Thoracic aorta (tissue), 2 donors: ENCODE measurements at regions not wholly inside any gene's neighbourhood (a gene's known extent, or its start where the extent isn't known, plus 50 kb on each side); places are given as distances from the start of the nearest gene placed in this dataset.
"Not testable (repeated sequence)": the region's sequence is repeated elsewhere in the genome, so short reads cannot be mapped to it uniquely, and the experiment has no call there.

Experiments
- ATAC-seq: fragments of 150-250 bp; one replicate; pipeline ENCODE4 v1.8.0; 2017; ENCODE audit warnings: low read depth; ENCODE audit not compliant: insufficient number of reproducible peaks, low FRiP score
- DNase-seq: peaks from one replicate; pipeline ENCODE4 v3.0.0-alpha.2; 2020; ENCODE audit warnings: low spot score
- H3K27ac ChIP-seq, 2 donors: fragments of 200-600 bp; sonication (generic); 1 replicate in 1 of 2; 2 replicates in 1 of 2; pipeline ENCODE4 v1.5.1; 2016; ENCODE audit warnings: mild to moderate bottlenecking in 2 of 2, moderate library complexity in 2 of 2
- H3K27me3 ChIP-seq: fragments of 200-600 bp; sonication (generic); replicated peaks from 2 replicates; pipeline ENCODE4 v1.6.0; 2016; ENCODE audit warnings: mild to moderate bottlenecking; ENCODE audit not compliant: insufficient read depth
- H3K36me3 ChIP-seq: fragments of 200-600 bp; sonication (generic); one replicate; pipeline ENCODE4 v1.5.1; 2016
- H3K4me1 ChIP-seq, 2 donors: fragments of 200-600 bp; sonication (generic); 1 replicate in 1 of 2; 2 replicates in 1 of 2; pipeline versions ENCODE4 v1.5.1 to v1.6.0; 2016; ENCODE audit warnings: low read depth in 2 of 2, mild to moderate bottlenecking in 1 of 2; ENCODE audit not compliant: control insufficient read depth in 1 of 2
- H3K4me3 ChIP-seq: fragments of 200-600 bp; sonication (generic); 2 replicates; pipeline ENCODE4 v1.5.1; 2016; ENCODE audit warnings: mild to moderate bottlenecking
- H3K9me3 ChIP-seq: fragments of 200-600 bp; sonication (generic); 2 replicates; pipeline ENCODE4 v1.5.1; 2016
- TF ChIP-seq, protein P1 (sequence below): fragments of 200-600 bp; sonication (generic); IDR thresholded peaks from one replicate; pipeline ENCODE4 v1.5.1; 2019; ENCODE audit warnings: antibody characterized with exemption

DNA sequence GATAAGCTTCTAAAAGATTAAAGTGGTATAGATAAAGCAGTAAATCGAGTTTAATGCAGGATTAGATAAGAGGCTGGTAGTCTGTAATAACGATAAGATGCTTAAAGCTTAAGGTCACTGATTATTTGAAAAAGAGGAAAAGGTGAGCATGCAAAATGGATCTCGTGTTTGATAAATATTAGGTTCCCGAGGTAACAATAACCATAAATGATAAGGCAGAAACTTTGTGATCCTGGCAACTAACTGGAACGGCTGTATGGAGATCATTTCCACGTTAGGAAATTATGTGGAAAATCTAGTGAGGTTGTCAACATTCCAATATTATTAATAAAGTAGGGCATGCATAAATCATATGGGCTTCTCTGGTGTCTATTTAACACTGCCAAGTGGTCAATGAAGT is 255.5 kb downstream of the EFCAB11 start:
- TF ChIP-seq, protein P1, sequence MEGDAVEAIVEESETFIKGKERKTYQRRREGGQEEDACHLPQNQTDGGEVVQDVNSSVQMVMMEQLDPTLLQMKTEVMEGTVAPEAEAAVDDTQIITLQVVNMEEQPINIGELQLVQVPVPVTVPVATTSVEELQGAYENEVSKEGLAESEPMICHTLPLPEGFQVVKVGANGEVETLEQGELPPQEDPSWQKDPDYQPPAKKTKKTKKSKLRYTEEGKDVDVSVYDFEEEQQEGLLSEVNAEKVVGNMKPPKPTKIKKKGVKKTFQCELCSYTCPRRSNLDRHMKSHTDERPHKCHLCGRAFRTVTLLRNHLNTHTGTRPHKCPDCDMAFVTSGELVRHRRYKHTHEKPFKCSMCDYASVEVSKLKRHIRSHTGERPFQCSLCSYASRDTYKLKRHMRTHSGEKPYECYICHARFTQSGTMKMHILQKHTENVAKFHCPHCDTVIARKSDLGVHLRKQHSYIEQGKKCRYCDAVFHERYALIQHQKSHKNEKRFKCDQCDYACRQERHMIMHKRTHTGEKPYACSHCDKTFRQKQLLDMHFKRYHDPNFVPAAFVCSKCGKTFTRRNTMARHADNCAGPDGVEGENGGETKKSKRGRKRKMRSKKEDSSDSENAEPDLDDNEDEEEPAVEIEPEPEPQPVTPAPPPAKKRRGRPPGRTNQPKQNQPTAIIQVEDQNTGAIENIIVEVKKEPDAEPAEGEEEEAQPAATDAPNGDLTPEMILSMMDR: no peak
- Histone ChIP-seq H3K4me1 (peaks cover 3 to 13% of the 10 kb centered on the region in 2 donors), H3K36me3 (no peaks in the 10 kb centered on the region), H3K27ac (no peak overlapping the region), H3K9me3 (no peaks in the 10 kb centered on the region), H3K4me3 (no peak overlapping the region), H3K27me3 (no peaks in the 10 kb centered on the region)
- DNase-seq (no peak), ATAC-seq (no peak)

DNA sequence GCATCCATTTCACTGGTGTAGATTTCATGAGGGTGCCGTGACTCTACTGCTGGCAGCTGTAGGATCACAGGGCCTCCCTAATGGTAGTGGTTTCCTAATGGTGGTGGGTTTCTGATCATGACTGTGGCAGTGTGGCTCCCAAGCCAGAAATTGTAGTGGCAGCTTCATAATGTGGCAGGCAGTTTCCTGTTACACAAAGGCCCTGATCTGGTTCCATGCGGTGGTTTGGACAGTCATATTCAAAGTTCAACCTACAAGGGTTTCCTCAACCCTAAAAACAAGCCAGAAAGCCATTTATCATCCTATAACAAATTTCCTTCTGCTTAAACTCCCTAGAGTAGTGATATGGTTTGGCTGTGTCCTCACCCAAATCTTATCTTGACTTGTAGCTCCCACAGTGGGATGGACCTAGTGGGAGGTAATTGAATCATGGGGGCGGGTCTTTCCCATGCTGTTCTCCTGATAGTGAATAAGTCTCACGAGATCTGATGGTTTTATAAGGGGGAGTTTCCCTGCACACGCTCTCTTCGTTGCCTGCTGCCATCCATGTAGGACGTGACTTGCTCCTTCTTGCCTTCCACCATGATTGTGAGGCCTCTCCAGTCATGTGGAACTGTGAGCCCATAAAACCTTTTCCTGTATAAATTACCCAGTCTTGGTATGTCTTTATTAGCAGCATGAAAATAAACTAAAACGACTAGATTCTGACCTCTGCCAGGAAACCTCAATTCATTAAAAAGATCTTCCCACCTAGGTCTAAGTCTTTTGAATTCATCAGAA is 257.1 kb downstream of the EFCAB11 start:
- Histone ChIP-seq H3K36me3 (no peaks in the 10 kb centered on the region), H3K4me3 (no peak overlapping the region), H3K27ac (no peak overlapping the region), H3K9me3 (no peaks in the 10 kb centered on the region), H3K27me3 (no peaks in the 10 kb centered on the region), H3K4me1 (peaks cover 3 to 7% of the 10 kb centered on the region in 2 donors)
- ATAC-seq (no peak), DNase-seq (no peak)
- TF ChIP-seq, protein P1: no peak

DNA sequence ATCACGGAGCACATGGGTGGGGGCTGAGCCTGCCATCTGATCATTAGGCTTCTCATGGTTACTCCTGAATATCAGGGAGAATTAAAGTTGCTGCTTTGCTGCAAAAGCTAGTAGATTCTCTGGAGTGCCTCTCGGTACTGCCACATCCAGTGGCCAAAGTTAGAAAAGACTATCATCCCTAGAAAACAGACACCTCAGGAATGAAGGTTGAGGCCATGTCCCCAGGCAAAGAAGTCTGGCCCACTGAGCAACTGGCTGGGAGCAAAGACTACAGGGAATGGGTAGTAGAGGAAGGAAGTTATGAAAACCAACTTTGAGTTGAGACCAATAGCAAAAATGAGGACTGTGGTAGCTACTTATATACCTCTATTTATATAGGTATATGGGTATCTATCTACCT is 258.7 kb downstream of the EFCAB11 start:
- ATAC-seq: no peak
- no peaks in the 10 kb centered on the region for H3K4me1 ChIP-seq

DNA sequence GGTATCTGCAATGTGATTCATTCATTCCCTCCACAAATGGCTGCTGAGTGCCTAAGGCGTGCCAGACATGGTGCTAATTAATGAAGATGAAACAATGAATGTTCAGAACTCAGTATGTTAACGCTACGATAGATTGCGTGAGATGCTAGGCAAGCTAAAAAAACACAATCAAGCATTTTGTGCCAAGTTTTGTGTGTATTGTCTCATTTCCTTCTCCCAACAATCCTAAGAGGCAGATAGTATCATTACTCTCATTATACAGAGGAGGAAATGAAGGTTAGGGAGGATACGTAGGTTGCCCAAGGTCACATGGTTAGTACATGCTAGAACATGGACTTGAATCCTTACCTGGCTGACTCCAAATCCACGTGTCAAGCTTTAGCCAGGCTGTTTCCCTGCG is 264.4 kb downstream of the EFCAB11 start:
- Histone ChIP-seq H3K4me3 (no peak overlapping the region), H3K27ac (no peak overlapping the region), H3K27me3 (no peaks in the 10 kb centered on the region), H3K9me3 (no peaks in the 10 kb centered on the region), H3K36me3 (no peaks in the 10 kb centered on the region), H3K4me1 (no peaks in the 10 kb centered on the region)
- no peak for DNase-seq
- no peak for ATAC-seq
- TF ChIP-seq, protein P1: no peak

More for the DNA sequence above, 258.7 kb downstream of the EFCAB11 start:
- no peaks in the 10 kb centered on the region for H3K27me3 ChIP-seq
- DNase-seq: no peak
- no peaks in the 10 kb centered on the region for H3K36me3 ChIP-seq
- H3K9me3 ChIP-seq: no peaks in the 10 kb centered on the region
- no peak overlapping the region for H3K27ac ChIP-seq
- TF ChIP-seq, protein P1: no peak
- H3K4me3 ChIP-seq: no peak overlapping the region

DNA sequence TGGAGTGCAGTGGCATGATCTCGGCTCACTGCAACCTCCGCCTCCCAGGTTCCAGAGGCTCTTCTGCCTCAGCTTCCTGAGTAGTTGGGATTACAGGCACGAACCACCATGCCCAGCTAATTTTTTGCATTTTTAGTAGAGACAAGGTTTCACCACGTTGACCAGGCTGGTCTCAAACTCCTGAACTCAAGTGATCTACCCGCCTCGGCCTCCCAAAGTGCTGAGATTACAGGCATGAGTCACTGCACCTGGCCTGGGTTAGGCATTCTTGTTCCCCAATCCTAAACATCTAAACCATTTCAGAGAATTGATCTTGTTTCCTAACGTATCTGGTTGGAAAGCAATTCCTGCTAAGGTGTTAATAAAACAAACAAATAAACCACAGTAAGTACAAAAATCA is 264.8 kb downstream of the EFCAB11 start:
- ATAC-seq, DNase-seq, H3K9me3 ChIP-seq, H3K27ac ChIP-seq, H3K4me1 ChIP-seq, H3K27me3 ChIP-seq, H3K36me3 ChIP-seq, H3K4me3 ChIP-seq: not testable (repeated sequence)
